ENCODE measurements at regions not wholly inside any gene's neighbourhood (a gene's known extent, or its start where the extent isn't known, plus 50 kb on each side); places are given as distances from the start of the nearest gene placed in this dataset.

DNA sequence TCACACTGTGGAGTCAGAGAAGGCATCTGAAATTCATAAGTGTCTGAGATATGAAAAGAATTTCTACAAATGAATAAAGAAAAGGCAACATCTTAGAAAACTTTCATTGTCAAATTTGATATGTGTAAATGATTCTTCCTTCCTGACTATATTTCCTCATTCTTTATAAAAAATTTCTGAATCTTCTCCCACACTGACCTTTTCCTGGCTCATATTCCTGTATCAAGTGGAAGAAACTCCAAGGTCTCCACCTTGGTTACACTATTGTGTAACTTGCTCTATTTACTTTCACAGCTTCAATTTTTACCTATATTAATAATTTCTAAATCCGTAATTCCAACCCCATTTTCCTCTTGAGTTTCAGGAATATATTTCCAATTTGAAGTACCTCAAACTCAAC lies 93.5 kb upstream of the FBXL7 start:
- TF ChIP-seq EZH2 (IDR thresholded peaks at IDR 0.05; ENCODE audit: borderline replicate concordance, insufficient read depth, low read depth, low read length, poor library complexity, severe bottlenecking) = no peak
- TF ChIP-seq, protein P1, sequence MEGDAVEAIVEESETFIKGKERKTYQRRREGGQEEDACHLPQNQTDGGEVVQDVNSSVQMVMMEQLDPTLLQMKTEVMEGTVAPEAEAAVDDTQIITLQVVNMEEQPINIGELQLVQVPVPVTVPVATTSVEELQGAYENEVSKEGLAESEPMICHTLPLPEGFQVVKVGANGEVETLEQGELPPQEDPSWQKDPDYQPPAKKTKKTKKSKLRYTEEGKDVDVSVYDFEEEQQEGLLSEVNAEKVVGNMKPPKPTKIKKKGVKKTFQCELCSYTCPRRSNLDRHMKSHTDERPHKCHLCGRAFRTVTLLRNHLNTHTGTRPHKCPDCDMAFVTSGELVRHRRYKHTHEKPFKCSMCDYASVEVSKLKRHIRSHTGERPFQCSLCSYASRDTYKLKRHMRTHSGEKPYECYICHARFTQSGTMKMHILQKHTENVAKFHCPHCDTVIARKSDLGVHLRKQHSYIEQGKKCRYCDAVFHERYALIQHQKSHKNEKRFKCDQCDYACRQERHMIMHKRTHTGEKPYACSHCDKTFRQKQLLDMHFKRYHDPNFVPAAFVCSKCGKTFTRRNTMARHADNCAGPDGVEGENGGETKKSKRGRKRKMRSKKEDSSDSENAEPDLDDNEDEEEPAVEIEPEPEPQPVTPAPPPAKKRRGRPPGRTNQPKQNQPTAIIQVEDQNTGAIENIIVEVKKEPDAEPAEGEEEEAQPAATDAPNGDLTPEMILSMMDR (IDR thresholded peaks at IDR 0.05) = no peak

All from B cell (primary cell).